Duodenal mucosa (tissue), 2 donors: ENCODE measurements at regions not wholly inside any gene's neighbourhood (a gene's known extent, or its start where the extent isn't known, plus 50 kb on each side); places are given as distances from the start of the nearest gene placed in this dataset.
"Not testable (repeated sequence)": the region's sequence is repeated elsewhere in the genome, so short reads cannot be mapped to it uniquely, and the experiment has no call there.

Source experiments
- H3K27ac ChIP-seq: one replicate; pipeline ENCODE4 v1.7.0; 2013; ENCODE audit warnings: low read depth, low read length
- H3K27me3 ChIP-seq, 2 donors: one replicate each; pipeline ENCODE4 v1.7.0; 2013; ENCODE audit warnings: low read length in 2 of 2, control low read depth in 1 of 2; ENCODE audit not compliant: insufficient read depth in 2 of 2, control insufficient read depth in 1 of 2
- H3K36me3 ChIP-seq, 2 donors: one replicate each; pipeline ENCODE4 v1.7.0; 2013; ENCODE audit warnings: low read length in 2 of 2, control low read depth in 1 of 2; ENCODE audit not compliant: insufficient read depth in 2 of 2, control insufficient read depth in 1 of 2
- H3K4me1 ChIP-seq, 2 donors: one replicate each; pipeline ENCODE4 v1.7.0; 2013; ENCODE audit warnings: low read length in 2 of 2, control low read depth in 1 of 2; ENCODE audit not compliant: insufficient read depth in 2 of 2, control insufficient read depth in 1 of 2
- H3K4me3 ChIP-seq, 2 donors: one replicate each; pipeline ENCODE4 v1.7.0; 2013; ENCODE audit warnings: low read length in 2 of 2, low read depth in 1 of 2
- H3K9ac ChIP-seq, 2 donors: one replicate each; pipeline ENCODE4 v1.7.0; 2013; ENCODE audit warnings: low read length in 2 of 2, low read depth in 1 of 2
- H3K9me3 ChIP-seq, 2 donors: one replicate each; pipeline ENCODE4 v1.7.0; 2013; ENCODE audit warnings: low read length in 2 of 2, control low read depth in 1 of 2; ENCODE audit not compliant: control insufficient read depth in 1 of 2

DNA sequence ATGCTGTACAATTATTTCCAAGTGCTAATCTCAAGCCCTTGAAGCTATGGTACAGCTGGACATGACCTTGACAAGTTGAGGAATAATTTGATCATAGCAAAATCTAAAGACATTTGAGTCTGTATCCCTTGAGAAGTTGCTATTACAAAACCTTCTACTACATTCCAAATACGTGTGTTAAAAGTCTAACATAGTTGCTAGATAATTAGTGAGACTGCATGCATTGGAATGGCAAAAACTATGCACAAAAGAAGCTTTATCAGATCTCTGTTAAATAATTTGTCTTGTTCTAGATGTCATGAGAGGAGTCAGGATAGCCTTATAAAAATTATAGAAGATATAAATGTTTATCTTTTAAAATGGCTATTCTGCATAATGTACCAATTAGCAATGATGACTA is 127.8 kb downstream of the GJA1 start:
- H3K9ac ChIP-seq: no peak overlapping the region
- H3K4me1 ChIP-seq: no peaks in the 10 kb centered on the region
- peaks cover 2 to 6% of the 10 kb centered on the region in 2 donors for H3K9me3 ChIP-seq
- no peak overlapping the region for H3K4me3 ChIP-seq
- no peaks in the 10 kb centered on the region for H3K36me3 ChIP-seq
- H3K27me3 ChIP-seq: no peaks in the 10 kb centered on the region
- H3K27ac ChIP-seq: no peak overlapping the region

DNA sequence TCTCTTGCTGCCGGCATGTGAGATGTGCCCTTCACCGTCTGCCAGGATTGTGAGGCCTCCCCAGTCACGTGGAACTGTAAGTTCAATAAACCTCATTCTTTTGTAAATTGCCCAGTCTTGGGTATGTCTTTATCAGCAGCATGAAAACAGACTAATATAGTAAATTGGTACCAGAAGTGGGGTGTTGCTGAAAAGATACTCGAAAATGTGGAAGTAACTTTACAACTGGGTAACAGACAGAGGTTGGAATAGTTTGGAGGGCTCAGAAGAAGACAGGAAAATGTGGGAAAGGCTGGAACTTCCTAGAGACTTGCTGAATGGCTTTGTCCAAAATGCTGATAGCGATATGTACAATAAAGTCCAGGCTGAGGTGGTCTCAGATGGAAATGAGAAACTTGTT is 129.1 kb downstream of the GJA1 start:
- H3K27ac ChIP-seq, H3K9me3 ChIP-seq, H3K36me3 ChIP-seq, H3K9ac ChIP-seq, H3K4me1 ChIP-seq, H3K4me3 ChIP-seq, H3K27me3 ChIP-seq: not testable (repeated sequence)

DNA sequence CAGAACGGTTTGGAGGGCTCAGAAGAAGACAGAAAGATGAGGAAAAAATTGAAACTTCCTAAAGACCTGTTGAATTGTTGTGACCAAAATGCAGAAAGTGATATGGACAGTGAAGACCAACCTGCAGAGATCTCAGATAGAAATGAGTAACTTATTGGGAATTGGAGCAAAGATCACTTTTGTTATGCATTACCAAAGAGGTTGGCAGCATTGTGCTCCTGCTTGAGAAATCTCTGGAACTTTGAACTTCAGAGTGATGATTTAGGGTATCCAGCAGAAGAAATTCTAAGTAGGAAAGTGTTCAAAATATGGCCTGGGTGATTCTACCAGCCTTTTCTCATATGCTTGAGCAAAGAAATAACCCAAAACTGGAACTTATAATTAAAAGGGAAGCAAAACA is 136.0 kb downstream of the GJA1 start:
- Histone ChIP-seq H3K9ac (no peak overlapping the region), H3K27ac (no peak overlapping the region), H3K4me1 (no peaks in the 10 kb centered on the region), H3K27me3 (no peaks in the 10 kb centered on the region), H3K9me3 (no peaks in the 10 kb centered on the region), H3K36me3 (no peaks in the 10 kb centered on the region), H3K4me3 (no peak overlapping the region)

DNA sequence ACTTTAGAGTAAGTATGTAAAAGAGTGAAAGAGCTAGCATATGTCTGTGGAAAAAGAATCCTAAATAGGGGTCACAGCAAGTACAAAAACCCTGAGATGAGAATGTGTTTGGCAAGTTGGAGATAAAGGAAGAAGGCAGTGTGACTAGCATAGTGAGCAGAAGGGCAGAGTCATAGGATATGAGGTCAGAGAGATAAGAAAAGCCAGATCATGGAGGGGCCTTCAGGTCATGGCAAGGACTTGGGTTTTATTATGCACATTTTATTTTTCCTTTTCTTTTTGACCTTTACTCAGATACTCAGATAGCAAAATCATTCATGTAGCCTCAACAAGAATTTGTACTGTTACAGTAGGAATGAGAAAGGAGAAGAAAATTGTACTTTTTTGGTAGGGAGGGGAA is 138.0 kb downstream of the GJA1 start:
- Histone ChIP-seq H3K4me3 (no peak overlapping the region), H3K27me3 (no peaks in the 10 kb centered on the region), H3K27ac (no peak overlapping the region), H3K9me3 (no peaks in the 10 kb centered on the region), H3K9ac (no peak overlapping the region), H3K36me3 (no peaks in the 10 kb centered on the region), H3K4me1 (no peaks in the 10 kb centered on the region)

DNA sequence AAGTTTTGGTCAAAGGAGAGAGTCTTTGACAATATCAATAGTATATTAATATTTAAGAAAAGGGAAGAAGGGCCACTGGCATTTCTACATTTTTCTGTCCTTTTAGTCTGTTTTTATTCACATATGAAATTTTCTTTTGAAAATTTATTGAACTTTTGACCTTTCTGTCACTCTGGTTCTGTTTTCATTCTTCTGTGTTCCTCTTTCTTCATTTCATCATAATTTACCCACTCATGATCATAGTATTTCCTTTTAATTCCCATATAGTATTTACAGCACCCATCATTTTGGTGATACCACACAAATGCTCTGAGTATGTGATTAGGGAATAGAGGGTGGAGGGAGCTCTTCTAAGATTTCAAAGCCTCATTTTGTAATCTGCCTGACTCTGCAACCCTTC is 142.8 kb downstream of the GJA1 start:
- Histone ChIP-seq H3K4me3 (no peak overlapping the region), H3K9me3 (no peaks in the 10 kb centered on the region), H3K27ac (no peak overlapping the region), H3K4me1 (no peaks in the 10 kb centered on the region), H3K36me3 (no peaks in the 10 kb centered on the region), H3K27me3 (no peaks in the 10 kb centered on the region), H3K9ac (no peak overlapping the region)

DNA sequence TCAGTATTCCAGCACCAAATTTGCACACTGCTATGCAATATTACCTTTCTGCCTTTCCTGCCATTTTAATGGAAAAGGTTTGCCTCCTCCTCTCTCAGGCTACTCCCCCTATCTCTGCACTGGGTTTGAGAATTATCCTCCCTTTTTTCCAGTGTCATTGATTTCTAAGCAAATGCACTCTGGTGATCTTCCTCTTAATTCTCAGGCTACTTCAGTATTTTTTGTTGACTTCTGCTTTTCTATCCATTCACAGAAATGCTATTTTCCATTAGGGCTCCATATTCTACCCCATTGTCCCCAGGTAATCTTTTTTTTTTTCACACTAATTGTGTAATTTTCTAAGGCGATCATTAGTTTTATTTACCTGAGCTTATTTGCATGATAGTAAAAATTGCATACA is 144.0 kb downstream of the GJA1 start:
- no peak overlapping the region for H3K27ac ChIP-seq
- H3K4me1 ChIP-seq: no peaks in the 10 kb centered on the region

DNA sequence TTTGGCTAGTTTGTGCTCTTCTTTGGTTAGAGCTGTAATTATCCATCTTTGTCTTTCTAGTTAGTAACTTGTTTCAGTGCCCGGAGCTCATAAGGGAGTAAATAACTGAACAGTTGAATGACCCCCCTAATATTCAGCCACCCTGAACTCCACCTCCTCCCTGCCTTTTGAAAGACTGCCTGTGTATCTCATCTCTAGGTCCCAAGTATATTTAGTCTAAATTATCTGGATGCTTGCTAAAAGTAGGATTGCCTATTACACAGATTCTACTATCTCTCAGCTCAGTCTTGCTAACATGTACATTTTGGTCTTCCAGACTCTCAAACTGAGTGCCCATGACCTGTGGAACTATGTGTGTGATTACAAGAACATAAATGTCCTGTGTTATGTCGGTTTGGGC is 145.9 kb downstream of the GJA1 start:
- H3K27me3 ChIP-seq: no peaks in the 10 kb centered on the region
- H3K9me3 ChIP-seq: no peaks in the 10 kb centered on the region
- H3K4me3 ChIP-seq: no peak overlapping the region
- H3K9ac ChIP-seq: no peak overlapping the region
- no peaks in the 10 kb centered on the region for H3K36me3 ChIP-seq
- no peaks in the 10 kb centered on the region for H3K4me1 ChIP-seq
- H3K27ac ChIP-seq: no peak overlapping the region

More for the DNA sequence above, 144.0 kb downstream of the GJA1 start:
- Histone ChIP-seq H3K27me3 (no peaks in the 10 kb centered on the region), H3K4me3 (no peak overlapping the region), H3K9ac (no peak overlapping the region), H3K9me3 (no peaks in the 10 kb centered on the region), H3K36me3 (no peaks in the 10 kb centered on the region)

DNA sequence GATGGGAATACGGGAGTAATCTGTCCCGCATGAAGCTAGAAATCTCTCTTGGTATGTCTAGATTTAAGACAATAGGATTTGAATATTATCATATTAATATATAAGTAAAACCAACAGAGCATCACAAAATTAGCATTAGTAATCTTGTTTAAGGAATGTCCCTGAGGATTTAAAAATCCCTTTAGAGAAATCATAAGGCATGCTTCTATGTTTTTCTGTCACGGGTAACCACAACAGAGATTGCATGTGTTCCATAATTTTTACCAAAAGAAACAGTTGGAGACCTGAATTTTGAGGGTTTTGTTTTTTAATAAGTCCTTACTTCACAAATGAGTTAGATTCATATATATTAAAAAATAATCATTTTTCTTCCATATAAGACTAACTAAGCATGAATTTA is 146.8 kb downstream of the GJA1 start:
- no peak overlapping the region for H3K27ac ChIP-seq
- no peaks in the 10 kb centered on the region for H3K36me3 ChIP-seq
- H3K9ac ChIP-seq: no peak overlapping the region
- H3K4me3 ChIP-seq: no peak overlapping the region
- no peaks in the 10 kb centered on the region for H3K9me3 ChIP-seq
- no peaks in the 10 kb centered on the region for H3K27me3 ChIP-seq
- no peaks in the 10 kb centered on the region for H3K4me1 ChIP-seq

DNA sequence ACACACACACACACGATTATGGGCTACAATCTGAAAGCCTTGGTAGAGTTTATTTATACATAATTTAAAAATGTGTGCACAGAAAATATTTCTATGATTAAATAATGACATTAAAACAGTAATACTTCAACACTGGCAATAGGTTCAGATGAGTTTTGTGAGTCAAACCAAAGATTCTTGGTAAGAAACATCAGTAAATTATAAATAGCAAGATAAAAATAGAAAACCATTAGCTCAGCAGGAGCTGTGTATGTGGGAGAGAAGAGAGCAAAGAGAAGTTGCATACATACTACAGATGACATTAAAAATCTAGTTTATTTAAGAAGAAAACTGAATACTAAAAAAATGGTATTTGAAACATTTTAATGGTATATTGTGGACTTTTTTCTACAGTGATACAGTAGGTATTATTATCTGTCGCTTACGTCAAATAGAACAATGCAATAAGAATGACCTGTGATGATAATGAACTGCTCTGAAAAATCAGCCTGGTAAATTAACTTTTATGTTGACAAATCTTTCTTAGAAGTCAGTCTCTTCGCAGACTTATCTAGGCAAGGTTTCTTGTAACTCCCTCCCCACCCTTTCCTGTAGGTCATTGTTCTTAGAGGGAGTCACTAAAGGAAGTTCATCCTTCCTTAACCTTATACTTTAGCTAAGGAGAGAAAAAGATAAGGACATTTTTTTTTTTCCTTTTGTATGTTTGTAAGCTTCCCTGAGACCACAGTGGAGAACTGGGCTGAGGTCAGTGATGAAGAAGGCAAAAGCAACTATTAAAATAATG is 149.3 kb downstream of the GJA1 start:
- Histone ChIP-seq H3K9ac (no peak overlapping the region), H3K9me3 (no peaks in the 10 kb centered on the region), H3K27me3 (no peaks in the 10 kb centered on the region), H3K4me3 (no peak overlapping the region), H3K27ac (no peak overlapping the region), H3K4me1 (no peaks in the 10 kb centered on the region), H3K36me3 (no peaks in the 10 kb centered on the region)

DNA sequence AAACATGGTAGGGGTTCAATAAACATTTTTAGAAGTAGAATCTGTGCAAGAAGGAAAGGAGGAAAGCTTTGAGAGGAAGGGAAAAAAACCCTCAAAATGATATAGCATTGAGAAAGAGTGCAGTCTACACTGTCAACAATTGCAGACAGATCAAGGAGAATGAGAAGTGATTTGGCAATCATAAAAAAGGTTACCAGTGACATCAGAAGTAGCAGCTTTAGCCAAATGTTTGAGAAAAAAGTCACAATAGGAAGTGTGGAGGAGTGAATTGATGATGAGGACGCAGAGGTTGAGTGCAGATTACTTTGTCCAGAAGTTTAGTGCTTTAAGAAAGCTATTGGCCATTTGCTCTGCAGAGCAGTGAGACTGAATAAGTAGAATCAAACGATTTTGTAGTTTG is 155.0 kb downstream of the GJA1 start:
- Histone ChIP-seq H3K4me1 (no peaks in the 10 kb centered on the region), H3K36me3 (no peaks in the 10 kb centered on the region), H3K9me3 (no peaks in the 10 kb centered on the region), H3K27me3 (no peaks in the 10 kb centered on the region), H3K27ac (no peak overlapping the region), H3K9ac (no peak overlapping the region), H3K4me3 (no peak overlapping the region)

DNA sequence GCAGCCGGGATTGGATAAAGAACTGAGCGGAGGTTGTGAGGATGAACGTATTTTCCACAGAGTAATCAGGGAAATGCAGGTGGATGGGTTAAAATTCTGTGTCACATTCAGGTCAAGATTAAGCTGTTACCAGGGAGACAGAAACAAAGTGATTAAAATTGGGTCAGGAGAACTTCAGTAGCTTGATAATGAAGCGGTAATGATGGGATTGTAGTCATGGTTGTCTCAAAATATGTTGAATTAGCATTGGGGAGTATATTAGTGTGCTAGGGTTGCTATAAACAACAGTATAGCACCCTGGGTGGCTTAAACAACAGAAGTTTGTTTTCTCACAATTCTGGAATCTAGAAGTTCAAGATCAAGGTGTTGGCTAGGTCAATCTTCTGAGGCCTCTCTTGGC is 155.5 kb downstream of the GJA1 start:
- no peak overlapping the region for H3K4me3 ChIP-seq
- no peak overlapping the region for H3K9ac ChIP-seq
- H3K9me3 ChIP-seq: no peaks in the 10 kb centered on the region
- H3K4me1 ChIP-seq: no peaks in the 10 kb centered on the region
- H3K36me3 ChIP-seq: no peaks in the 10 kb centered on the region
- H3K27me3 ChIP-seq: no peaks in the 10 kb centered on the region
- H3K27ac ChIP-seq: no peak overlapping the region
